ENCODE measurements at regions not wholly inside any gene's neighbourhood (a gene's known extent, or its start where the extent isn't known, plus 50 kb on each side); places are given as distances from the start of the nearest gene placed in this dataset.

- TF ChIP-seq POLR2A (IDR thresholded peaks at IDR 0.05) (no peak), CTCF (IDR thresholded peaks at IDR 0.05) (no peak)
Measured at GRCh38 chr7:94064541-94065191, 60.5 kb upstream of the BET1 start.

Data from testis (tissue), 2 donors.